ENCODE measurements at regions not wholly inside any gene's neighbourhood (a gene's known extent, or its start where the extent isn't known, plus 50 kb on each side); places are given as distances from the start of the nearest gene placed in this dataset.

DNA sequence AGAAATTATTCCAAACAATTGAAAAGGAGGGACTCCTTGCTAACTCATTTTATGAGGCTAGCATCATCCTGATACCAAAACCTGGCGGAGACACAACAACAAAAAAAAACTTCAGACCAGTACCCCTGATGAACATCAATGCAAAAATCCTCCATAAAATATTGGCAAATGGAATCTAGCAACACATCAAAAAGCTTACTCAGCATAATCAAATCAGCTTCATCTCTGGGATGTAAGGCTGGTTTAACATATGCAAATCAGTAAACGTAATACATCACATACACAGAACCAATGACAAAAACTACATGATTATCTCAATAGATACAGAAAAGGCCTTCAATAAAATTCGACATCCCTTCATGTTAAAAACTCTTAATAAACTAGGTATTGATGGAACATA, 440.1 kb downstream of the NUF2 start:
- TF ChIP-seq, protein P1, sequence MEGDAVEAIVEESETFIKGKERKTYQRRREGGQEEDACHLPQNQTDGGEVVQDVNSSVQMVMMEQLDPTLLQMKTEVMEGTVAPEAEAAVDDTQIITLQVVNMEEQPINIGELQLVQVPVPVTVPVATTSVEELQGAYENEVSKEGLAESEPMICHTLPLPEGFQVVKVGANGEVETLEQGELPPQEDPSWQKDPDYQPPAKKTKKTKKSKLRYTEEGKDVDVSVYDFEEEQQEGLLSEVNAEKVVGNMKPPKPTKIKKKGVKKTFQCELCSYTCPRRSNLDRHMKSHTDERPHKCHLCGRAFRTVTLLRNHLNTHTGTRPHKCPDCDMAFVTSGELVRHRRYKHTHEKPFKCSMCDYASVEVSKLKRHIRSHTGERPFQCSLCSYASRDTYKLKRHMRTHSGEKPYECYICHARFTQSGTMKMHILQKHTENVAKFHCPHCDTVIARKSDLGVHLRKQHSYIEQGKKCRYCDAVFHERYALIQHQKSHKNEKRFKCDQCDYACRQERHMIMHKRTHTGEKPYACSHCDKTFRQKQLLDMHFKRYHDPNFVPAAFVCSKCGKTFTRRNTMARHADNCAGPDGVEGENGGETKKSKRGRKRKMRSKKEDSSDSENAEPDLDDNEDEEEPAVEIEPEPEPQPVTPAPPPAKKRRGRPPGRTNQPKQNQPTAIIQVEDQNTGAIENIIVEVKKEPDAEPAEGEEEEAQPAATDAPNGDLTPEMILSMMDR (IDR thresholded peaks at IDR 0.05 in 2 of 3, conservative IDR thresholded peaks at IDR 0.05 in 1 of 3; ENCODE audit: insufficient read depth in 2 of 3, low read depth in 1 of 3, low read length in 3 of 3) = no peak
- TF ChIP-seq COPS2 (conservative IDR thresholded peaks at IDR 0.05) (no peak), SUPT5H (IDR thresholded peaks at IDR 0.05) (no peak), CREM (IDR thresholded peaks at IDR 0.05; ENCODE audit: low read depth) (no peak), SMARCA5 (IDR thresholded peaks at IDR 0.05) (no peak), SIRT6 (IDR thresholded peaks at IDR 0.05; ENCODE audit: low read depth, low read length) (no peak), POLR2AphosphoS5 (IDR thresholded peaks at IDR 0.05; ENCODE audit: control insufficient read depth, insufficient read depth, low read depth, low read length) (no peak)
- TF ChIP-seq, protein P2, sequence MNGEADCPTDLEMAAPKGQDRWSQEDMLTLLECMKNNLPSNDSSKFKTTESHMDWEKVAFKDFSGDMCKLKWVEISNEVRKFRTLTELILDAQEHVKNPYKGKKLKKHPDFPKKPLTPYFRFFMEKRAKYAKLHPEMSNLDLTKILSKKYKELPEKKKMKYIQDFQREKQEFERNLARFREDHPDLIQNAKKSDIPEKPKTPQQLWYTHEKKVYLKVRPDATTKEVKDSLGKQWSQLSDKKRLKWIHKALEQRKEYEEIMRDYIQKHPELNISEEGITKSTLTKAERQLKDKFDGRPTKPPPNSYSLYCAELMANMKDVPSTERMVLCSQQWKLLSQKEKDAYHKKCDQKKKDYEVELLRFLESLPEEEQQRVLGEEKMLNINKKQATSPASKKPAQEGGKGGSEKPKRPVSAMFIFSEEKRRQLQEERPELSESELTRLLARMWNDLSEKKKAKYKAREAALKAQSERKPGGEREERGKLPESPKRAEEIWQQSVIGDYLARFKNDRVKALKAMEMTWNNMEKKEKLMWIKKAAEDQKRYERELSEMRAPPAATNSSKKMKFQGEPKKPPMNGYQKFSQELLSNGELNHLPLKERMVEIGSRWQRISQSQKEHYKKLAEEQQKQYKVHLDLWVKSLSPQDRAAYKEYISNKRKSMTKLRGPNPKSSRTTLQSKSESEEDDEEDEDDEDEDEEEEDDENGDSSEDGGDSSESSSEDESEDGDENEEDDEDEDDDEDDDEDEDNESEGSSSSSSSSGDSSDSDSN (IDR thresholded peaks at IDR 0.05; ENCODE audit: borderline replicate concordance in 1 of 2, low read depth in 2 of 2, low read length in 2 of 2) = no peak

All from K562 (cell line).